AG09309 (cell line): ENCODE measurements at regions not wholly inside any gene's neighbourhood (a gene's known extent, or its start where the extent isn't known, plus 50 kb on each side); places are given as distances from the start of the nearest gene placed in this dataset.

Experiments
- DNase-seq: peaks from one replicate; pipeline ENCODE4 v3.0.0-alpha.2; 2010; ENCODE audit warnings: low read depth
- H3K4me3 ChIP-seq: 2 replicates; pipeline ENCODE4 v1.5.1; 2011; ENCODE audit warnings: mild to moderate bottlenecking, low read depth, low read length, moderate library complexity; ENCODE audit not compliant: control insufficient read depth
- CTCF ChIP-seq: IDR thresholded peaks from 2 replicates; pipeline ENCODE4 v1.5.1; 2011; ENCODE audit warnings: mild to moderate bottlenecking, low read depth, low read length, inconsistent platforms; ENCODE audit not compliant: insufficient read depth, control insufficient read depth; ENCODE audit errors: missing control alignments

- no peak for TF ChIP-seq CTCF
- DNase-seq = no peak
Observed at GRCh38 chr9:87250205-87250604, 247.5 kb upstream of the DAPK1 start.

GRCh38 chr9:87255431-87256155 is 242.1 kb upstream of the DAPK1 start:
- H3K4me3 ChIP-seq = no peak overlapping the region
- no peak for TF ChIP-seq CTCF
- DNase-seq = no peak

More at GRCh38 chr9:87250205-87250604, 247.5 kb upstream of the DAPK1 start:
- no peak overlapping the region for H3K4me3 ChIP-seq

- DNase-seq = no peak
- no peak overlapping the region for H3K4me3 ChIP-seq
- no peak for TF ChIP-seq CTCF
Observed at GRCh38 chr9:87256973-87257372, 240.7 kb upstream of the DAPK1 start.

GRCh38 chr9:87259543-87260518 is 237.8 kb upstream of the DAPK1 start:
- TF ChIP-seq CTCF = no peak
- DNase-seq = no peak
- H3K4me3 ChIP-seq = no peak overlapping the region

- no peak overlapping the region for H3K4me3 ChIP-seq
- DNase-seq = no peak
- TF ChIP-seq CTCF = no peak
Observed at GRCh38 chr9:87263291-87263690, 234.4 kb upstream of the DAPK1 start.

GRCh38 chr9:87266697-87267096 is 231.0 kb upstream of the DAPK1 start:
- no peak overlapping the region for H3K4me3 ChIP-seq

More at GRCh38 chr9:87266697-87267096, 231.0 kb upstream of the DAPK1 start:
- no peak for DNase-seq
- TF ChIP-seq CTCF = no peak
